SK-N-MC (cell line): ENCODE measurements at regions not wholly inside any gene's neighbourhood (a gene's known extent, or its start where the extent isn't known, plus 50 kb on each side); places are given as distances from the start of the nearest gene placed in this dataset.
"Not testable (repeated sequence)": the region's sequence is repeated elsewhere in the genome, so short reads cannot be mapped to it uniquely, and the experiment has no call there.

Source experiments
- DNase-seq: peaks from one replicate; pipeline ENCODE4 v3.0.0-alpha.2; 2011; ENCODE audit warnings: low read depth, low spot score
- H3K27ac ChIP-seq: fragments of 200-600 bp; sonication (generic); 2 replicates; pipeline ENCODE4 v1.5.1; 2016; ENCODE audit warnings: mixed run types
- H3K36me3 ChIP-seq: fragments of 200-600 bp; sonication (generic); 2 replicates; pipeline ENCODE4 v1.6.1; 2017; ENCODE audit warnings: antibody characterized with exemption, low read length, mixed read lengths; ENCODE audit not compliant: insufficient read depth
- H3K4me3 ChIP-seq: fragments of 200-600 bp; sonication (generic); 2 replicates; pipeline ENCODE4 v1.5.1; 2016
- H3K9ac ChIP-seq: fragments of 200-600 bp; sonication (generic); 2 replicates; pipeline ENCODE4 v1.8.0; 2017; ENCODE audit warnings: mixed run types, mixed read lengths; ENCODE audit not compliant: insufficient read length
- H3K9me3 ChIP-seq: fragments of 200-600 bp; sonication (generic); 2 replicates; pipeline ENCODE4 v1.6.1; 2017; ENCODE audit warnings: low read depth, mild to moderate bottlenecking, antibody characterized with exemption, low read length, moderate library complexity, mixed read lengths
- EZH2 ChIP-seq: fragments of 200-600 bp; sonication (generic); IDR thresholded peaks from one replicate; pipeline ENCODE4 v1.6.1; 2017; ENCODE audit warnings: antibody characterized with exemption
- FOXP2 ChIP-seq: optimal IDR thresholded peaks from 2 replicates; pipeline ENCODE3; 2011; ENCODE audit warnings: mild to moderate bottlenecking, moderate library complexity; ENCODE audit not compliant: insufficient read depth; ENCODE audit errors: extremely low read length, control extremely low read depth
- POLR2AphosphoS5 ChIP-seq: IDR thresholded peaks from 2 replicates; pipeline ENCODE4 v1.6.1; 2012; ENCODE audit warnings: mild to moderate bottlenecking, low read depth, low read length, borderline replicate concordance

DNA sequence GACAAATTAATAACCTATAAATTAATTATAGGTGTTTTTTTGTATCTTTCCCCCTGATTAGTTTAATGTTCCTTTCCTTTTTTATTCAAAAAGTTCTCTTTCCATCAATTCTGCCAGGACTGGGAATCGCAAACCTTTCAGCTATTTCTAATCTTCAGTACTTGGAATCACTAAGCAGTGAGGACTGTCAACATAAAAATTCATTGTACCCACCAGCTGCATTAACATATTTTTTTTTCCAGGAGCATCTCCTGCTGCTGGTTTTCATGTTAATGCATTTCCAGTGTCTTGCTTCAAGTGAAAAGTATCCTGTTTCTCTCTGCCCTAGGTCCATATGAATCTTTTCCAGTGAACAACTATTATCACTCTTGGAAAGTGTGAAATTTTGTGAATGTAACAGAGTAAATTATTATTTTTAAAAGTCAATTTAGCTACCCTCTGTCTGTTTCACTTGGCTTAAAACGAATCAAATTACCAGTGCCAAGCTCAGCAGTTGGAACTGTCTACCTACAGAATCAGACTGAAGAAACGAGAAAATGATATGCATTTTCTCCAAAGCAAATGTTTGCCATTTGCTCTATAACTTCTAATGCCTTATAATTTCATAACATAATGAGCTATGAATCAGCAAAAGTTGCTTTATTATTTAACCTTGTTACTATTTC lies 804.4 kb downstream of the EPHA4 start:
- TF ChIP-seq POLR2AphosphoS5 = no peak
- no peak for TF ChIP-seq EZH2
- no peak for TF ChIP-seq FOXP2
- no peak for DNase-seq
- Histone ChIP-seq H3K9ac (no peak overlapping the region), H3K36me3 (no peaks in the 10 kb centered on the region), H3K27ac (no peak overlapping the region), H3K9me3 (no peaks in the 10 kb centered on the region), H3K4me3 (no peak overlapping the region)

- no peaks in the 10 kb centered on the region for H3K36me3 ChIP-seq
- DNase-seq = no peak
- TF ChIP-seq FOXP2 (no peak), EZH2 (no peak), POLR2AphosphoS5 (no peak)
- H3K9ac ChIP-seq = no peak overlapping the region
- H3K27ac ChIP-seq = no peak overlapping the region
- no peak overlapping the region for H3K4me3 ChIP-seq
- no peaks in the 10 kb centered on the region for H3K9me3 ChIP-seq
Observed at GRCh38 chr2:220775856-220776488, 796.1 kb downstream of the EPHA4 start.

DNA sequence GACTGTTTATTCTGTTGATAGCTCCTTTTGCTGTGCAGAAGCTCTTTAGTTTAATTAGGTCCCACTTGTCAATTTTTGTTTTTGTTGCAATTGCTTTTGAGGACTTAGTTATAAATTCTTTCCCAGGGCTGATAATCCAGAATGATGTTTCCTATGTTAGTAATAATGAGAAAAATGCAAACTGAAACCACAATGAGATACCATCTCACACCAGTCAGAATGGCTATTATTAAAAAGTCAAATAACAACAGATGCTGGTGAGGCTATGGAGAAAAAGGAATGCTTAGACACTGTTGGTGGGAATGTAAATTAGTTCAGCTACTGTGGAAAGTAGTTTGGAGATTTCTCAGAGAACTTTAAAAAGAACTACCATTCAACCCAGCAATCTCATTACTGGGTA lies 793.0 kb downstream of the EPHA4 start:
- H3K9me3 ChIP-seq, H3K4me3 ChIP-seq, DNase-seq: not testable (repeated sequence)

DNA sequence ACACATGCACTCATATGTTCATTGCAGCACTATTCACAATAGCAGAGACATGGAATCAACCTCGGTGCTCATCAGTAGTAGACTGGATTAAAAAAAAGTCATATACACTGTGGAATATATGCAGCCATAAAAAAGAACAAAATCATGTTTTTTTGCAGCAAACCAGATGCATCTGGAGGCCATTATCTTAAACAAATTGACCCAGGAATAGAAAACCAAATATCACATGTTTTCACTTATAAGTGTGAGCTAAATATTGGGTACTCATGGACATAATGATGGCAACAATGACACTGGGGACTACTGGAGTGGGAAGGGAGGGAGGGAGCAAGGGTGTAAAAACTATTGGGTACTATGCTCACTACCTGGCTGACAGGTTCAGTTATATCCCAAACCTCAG lies 792.6 kb downstream of the EPHA4 start:
- H3K9ac ChIP-seq = no peak overlapping the region
- no peaks in the 10 kb centered on the region for H3K9me3 ChIP-seq
- no peak overlapping the region for H3K4me3 ChIP-seq
- H3K27ac ChIP-seq = no peak overlapping the region
- DNase-seq = no peak
- TF ChIP-seq FOXP2 = no peak
- no peaks in the 10 kb centered on the region for H3K36me3 ChIP-seq

More for the DNA sequence above, 793.0 kb downstream of the EPHA4 start:
- H3K36me3 ChIP-seq, H3K9ac ChIP-seq, H3K27ac ChIP-seq: not testable (repeated sequence)

- H3K36me3 ChIP-seq = no peaks in the 10 kb centered on the region
- peak; percentile 5 for DNase-seq
- no peak for TF ChIP-seq EZH2
- no peak for TF ChIP-seq POLR2AphosphoS5
- TF ChIP-seq FOXP2 = no peak
- H3K27ac ChIP-seq = no peak overlapping the region; the same call in 1 of the 2 replicates
- no peaks in the 10 kb centered on the region for H3K9me3 ChIP-seq
- H3K4me3 ChIP-seq = no peak overlapping the region
- no peak overlapping the region for H3K9ac ChIP-seq
Observed at GRCh38 chr2:220779931-220780330, 792.2 kb downstream of the EPHA4 start.

DNA sequence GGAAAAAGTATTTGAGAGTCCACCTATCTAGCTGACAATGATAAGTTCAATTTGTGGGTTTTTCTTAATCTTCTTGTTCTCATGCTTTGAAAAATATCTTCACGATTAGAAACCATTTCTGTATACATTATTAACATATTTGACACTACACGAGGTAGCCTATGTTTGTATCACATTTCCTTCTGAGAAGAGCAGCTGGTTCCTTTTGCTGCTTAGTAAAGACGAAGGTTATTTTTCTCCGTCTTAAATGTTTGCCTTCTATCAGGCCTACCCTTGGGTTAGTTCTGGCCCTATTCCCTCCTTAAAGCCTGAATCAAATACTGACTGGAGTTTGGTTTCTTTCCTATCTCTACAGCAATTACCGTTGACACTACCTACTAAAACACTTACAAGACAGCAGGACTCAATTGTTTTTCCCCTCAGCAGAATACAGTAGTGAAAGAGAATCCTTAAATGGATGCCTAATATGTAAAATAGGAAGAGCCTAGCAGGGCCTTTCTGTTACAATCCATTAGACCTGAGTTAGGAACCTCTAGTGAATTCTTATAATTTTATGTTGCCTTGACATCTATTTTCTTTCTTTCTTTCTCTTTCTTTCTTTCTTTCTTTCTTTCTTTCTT lies 790.4 kb downstream of the EPHA4 start:
- no peak for DNase-seq
- H3K27ac ChIP-seq = no peak overlapping the region
- TF ChIP-seq POLR2AphosphoS5 (no peak), FOXP2 (no peak), EZH2 (no peak)
- H3K36me3 ChIP-seq = no peaks in the 10 kb centered on the region
- no peak overlapping the region for H3K4me3 ChIP-seq
- no peaks in the 10 kb centered on the region for H3K9me3 ChIP-seq
- no peak overlapping the region for H3K9ac ChIP-seq

GRCh38 chr2:220782609-220783113 lies 789.4 kb downstream of the EPHA4 start:
- no peak overlapping the region for H3K9ac ChIP-seq
- no peak overlapping the region for H3K4me3 ChIP-seq
- TF ChIP-seq POLR2AphosphoS5 (no peak), FOXP2 (no peak), EZH2 (no peak)
- DNase-seq = no peak
- no peaks in the 10 kb centered on the region for H3K9me3 ChIP-seq
- no peak overlapping the region for H3K27ac ChIP-seq
- no peaks in the 10 kb centered on the region for H3K36me3 ChIP-seq

GRCh38 chr2:220783671-220784070 lies 788.4 kb downstream of the EPHA4 start:
- no peaks in the 10 kb centered on the region for H3K9me3 ChIP-seq
- no peak for DNase-seq

GRCh38 chr2:220785178-220785577 lies 786.9 kb downstream of the EPHA4 start:
- Histone ChIP-seq H3K27ac (no peak overlapping the region), H3K9me3 (no peaks in the 10 kb centered on the region), H3K4me3 (no peak overlapping the region), H3K9ac (no peak overlapping the region), H3K36me3 (no peaks in the 10 kb centered on the region)
- no peak for DNase-seq
- TF ChIP-seq FOXP2 (no peak), POLR2AphosphoS5 (no peak), EZH2 (no peak)

More at GRCh38 chr2:220783671-220784070, 788.4 kb downstream of the EPHA4 start:
- H3K9ac ChIP-seq = no peak overlapping the region
- no peak overlapping the region for H3K27ac ChIP-seq
- H3K4me3 ChIP-seq = no peak overlapping the region
- TF ChIP-seq POLR2AphosphoS5 (no peak), FOXP2 (no peak), EZH2 (no peak)
- H3K36me3 ChIP-seq = no peaks in the 10 kb centered on the region
